Suprapubic skin (tissue), 4 donors: ENCODE measurements at regions not wholly inside any gene's neighbourhood (a gene's known extent, or its start where the extent isn't known, plus 50 kb on each side); places are given as distances from the start of the nearest gene placed in this dataset.

ENCODE experiments used
- POLR2A ChIP-seq, 2 donors: fragments of 450-650 bp; IDR thresholded peaks; one replicate each; pipeline ENCODE4 v1.6.1; 2017; ENCODE audit warnings: antibody characterized with exemption in 2 of 2, mild to moderate bottlenecking in 2 of 2, moderate library complexity in 2 of 2
- POLR2AphosphoS5 ChIP-seq, 3 donors: sonication (generic); formaldehyde crosslinking; IDR thresholded peaks; one replicate each; pipeline ENCODE4 v1.6.1; 2017; ENCODE audit warnings: antibody characterized with exemption in 3 of 3

GRCh38 chr9:26439061-26439624 lies 453.5 kb downstream of the CAAP1 start:
- no peak for TF ChIP-seq POLR2AphosphoS5 (IDR thresholded peaks at IDR 0.05)
- no peak for TF ChIP-seq POLR2A (IDR thresholded peaks at IDR 0.05)
